Skeletal muscle cell (primary cell): ENCODE measurements at regions not wholly inside any gene's neighbourhood (a gene's known extent, or its start where the extent isn't known, plus 50 kb on each side); places are given as distances from the start of the nearest gene placed in this dataset.

Experiments used
- DNase-seq: peaks from one replicate; pipeline ENCODE4 v3.0.0-alpha.2; 2010; ENCODE audit warnings: low read depth
- H3K4me3 ChIP-seq: 2 replicates; pipeline ENCODE4 v1.5.1; 2011; ENCODE audit warnings: low read depth, mild to moderate bottlenecking, control low read depth, low read length, moderate library complexity

- DNase-seq = no peak
- H3K4me3 ChIP-seq = no peak overlapping the region
These were observed 51.3 kb upstream of the PFKP start for GRCh38 chr10:3016016-3016415.

- no peak overlapping the region for H3K4me3 ChIP-seq
- no peak for DNase-seq
These were observed 52.4 kb upstream of the PFKP start for GRCh38 chr10:3014968-3015367.

DNA sequence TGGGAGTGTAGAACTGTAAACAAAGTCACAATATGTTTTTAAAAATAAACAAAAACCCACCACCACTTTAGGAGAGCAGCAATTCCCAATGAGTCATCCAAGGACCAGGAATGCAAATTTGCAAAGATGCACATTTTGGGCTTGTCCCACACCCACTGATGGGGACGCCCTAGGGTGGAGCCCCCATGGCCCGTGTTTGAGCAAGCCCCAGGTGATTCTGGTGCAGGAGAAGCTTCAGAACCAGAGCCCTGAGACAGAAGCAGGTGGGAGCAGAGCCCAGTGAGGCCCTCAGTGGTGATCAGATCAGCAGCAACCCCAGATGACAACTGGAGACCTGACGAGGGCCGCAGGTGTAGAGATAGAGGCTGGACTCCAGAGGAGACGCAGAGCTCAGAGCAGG, 55.1 kb upstream of the PFKP start:
- no peak for DNase-seq
- no peak overlapping the region for H3K4me3 ChIP-seq

GRCh38 chr10:3010816-3011460, 56.4 kb upstream of the PFKP start:
- no peak overlapping the region for H3K4me3 ChIP-seq
- DNase-seq = no peak

GRCh38 chr10:3010334-3010733, 57.0 kb upstream of the PFKP start:
- DNase-seq = no peak

DNA sequence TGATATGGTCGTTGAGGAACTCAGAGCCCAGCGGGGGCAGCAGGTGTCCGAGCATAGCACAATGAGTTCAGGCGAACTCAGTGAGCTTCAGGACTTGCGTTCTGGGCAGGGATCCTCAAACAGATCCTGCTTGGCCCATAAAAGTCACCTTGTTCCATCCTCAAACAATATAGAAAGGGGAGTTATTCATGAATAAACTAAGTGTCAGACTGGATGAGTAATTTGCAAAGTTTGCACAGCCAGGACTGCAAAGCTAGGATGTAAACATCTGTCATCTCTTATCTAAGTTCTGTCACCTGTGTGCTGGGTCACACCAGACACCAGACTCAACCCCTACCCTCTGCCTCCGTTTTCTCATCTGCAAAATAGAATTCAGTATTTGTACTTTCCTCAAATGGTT, 58.0 kb upstream of the PFKP start:
- DNase-seq = no peak
- no peak overlapping the region for H3K4me3 ChIP-seq

More at GRCh38 chr10:3010334-3010733, 57.0 kb upstream of the PFKP start:
- H3K4me3 ChIP-seq = no peak overlapping the region

GRCh38 chr10:3008518-3009195, 58.7 kb upstream of the PFKP start:
- no peak for DNase-seq
- no peak overlapping the region for H3K4me3 ChIP-seq

- H3K4me3 ChIP-seq = no peak overlapping the region
- DNase-seq = no peak
These were observed 60.7 kb upstream of the PFKP start for GRCh38 chr10:3006607-3007006.

- DNase-seq = no peak
- H3K4me3 ChIP-seq = no peak overlapping the region
These were observed 61.3 kb upstream of the PFKP start for GRCh38 chr10:3006093-3006492.

- H3K4me3 ChIP-seq = no peak overlapping the region
- no peak for DNase-seq
These were observed 65.0 kb upstream of the PFKP start for GRCh38 chr10:3002304-3002703.

DNA sequence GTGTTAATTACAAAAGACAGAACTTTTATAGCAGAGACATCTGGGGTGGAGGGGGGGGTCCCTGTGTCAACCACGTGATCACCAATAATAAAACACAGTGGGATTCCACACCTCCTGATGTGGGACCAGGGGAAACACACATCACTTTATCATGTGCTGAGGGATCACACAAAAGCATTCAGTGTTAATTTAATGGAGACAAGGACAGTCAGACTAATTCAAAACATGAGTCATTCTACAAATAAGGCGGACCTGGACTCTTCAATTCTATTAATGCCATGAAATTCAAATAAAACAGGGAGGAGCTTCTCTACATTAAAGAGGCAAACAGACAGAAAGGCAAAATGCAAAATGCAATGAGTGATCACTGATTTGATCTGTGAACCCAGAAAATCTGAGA, 67.3 kb upstream of the PFKP start:
- DNase-seq = no peak
- H3K4me3 ChIP-seq = no peak overlapping the region

DNA sequence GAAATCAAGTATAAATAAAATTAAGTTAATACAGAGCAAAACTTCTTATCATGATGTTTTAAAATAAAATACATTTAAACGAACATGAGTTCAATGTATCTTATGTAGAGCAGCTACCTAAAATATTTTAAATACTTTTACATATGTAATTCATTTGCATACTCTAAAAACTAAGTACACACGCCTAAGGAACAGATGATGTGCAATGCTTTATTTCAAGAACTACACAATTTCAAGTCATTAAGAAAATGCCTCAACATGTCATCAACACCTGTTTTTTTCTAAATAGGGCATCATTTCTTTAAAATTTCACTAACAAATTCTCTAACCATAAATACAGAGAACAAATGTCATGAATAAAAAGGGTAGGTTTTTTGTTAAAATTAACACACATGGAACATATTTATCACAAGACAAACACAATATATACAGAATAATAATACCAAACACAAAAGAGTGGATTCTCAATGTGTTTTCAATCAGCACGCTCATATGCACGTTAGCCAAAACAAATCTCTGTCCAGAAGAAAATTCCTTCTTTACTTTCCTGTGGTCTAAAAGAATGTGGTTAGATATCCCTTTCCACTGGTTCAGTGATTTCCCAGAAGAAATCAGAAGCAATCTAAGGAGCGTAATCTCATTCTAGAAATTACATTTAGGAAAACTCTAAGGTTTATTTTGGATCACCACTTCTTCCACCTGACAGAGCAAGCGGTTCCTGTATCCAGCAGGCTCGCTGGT, 73.0 kb upstream of the PFKP start:
- no peak overlapping the region for H3K4me3 ChIP-seq
- no peak for DNase-seq

- DNase-seq = no peak
- no peak overlapping the region for H3K4me3 ChIP-seq
These were observed 73.7 kb upstream of the PFKP start for GRCh38 chr10:2993636-2994035.

GRCh38 chr10:2992401-2993198, 74.7 kb upstream of the PFKP start:
- no peak for DNase-seq
- no peak overlapping the region for H3K4me3 ChIP-seq

DNA sequence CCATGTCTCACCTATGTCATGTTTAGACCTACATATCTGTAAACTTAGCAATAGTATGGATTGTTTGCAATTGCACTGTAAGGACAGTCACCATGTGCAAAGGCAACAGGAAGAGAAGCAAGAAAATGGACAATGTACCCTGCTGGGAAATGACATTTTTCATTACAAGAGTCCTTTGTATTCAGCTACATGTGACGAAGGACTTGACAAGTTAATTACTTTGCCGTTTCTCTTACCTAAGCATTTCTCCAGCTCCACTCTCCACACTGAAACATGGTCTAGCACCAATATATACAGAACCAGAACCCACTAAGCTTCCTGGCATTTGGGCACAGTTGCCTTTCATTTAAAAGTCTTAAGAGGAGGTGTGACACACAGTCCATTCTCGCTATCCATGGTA, 76.6 kb upstream of the PFKP start:
- H3K4me3 ChIP-seq = no peak overlapping the region
- DNase-seq = no peak

GRCh38 chr10:2989292-2989947, 77.9 kb upstream of the PFKP start:
- DNase-seq = no peak
- no peak overlapping the region for H3K4me3 ChIP-seq

DNA sequence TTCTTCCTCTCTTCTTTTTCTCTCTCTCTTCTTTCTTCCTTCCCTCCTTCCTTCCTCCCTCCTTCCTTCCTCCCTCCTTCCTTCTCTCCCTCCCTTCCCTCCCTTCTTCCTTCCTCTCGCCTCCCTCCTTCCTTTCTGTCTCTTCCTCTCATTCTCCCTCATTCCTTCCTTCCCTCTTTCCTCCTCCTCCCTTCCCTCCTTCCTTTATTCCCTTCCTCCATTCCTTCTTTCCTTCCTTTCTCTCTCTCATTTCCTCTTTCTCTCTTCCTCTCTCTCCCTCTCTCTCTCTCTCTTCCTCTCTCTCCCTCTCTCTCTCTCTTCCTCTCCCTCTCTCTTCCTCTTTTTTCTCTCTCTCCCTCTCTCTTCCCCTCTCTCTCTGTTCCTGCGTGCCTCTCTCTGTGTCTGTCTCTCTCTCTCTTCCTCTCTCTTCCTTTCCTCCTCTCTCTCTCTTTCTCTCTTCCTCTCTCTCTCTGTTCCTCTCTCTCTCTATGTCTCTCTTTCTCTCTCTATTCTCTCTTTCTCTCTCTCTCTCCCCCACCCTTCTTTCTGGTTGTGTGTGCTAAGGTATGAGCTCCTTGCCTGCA, 80.1 kb upstream of the PFKP start:
- no peak overlapping the region for H3K4me3 ChIP-seq
- no peak for DNase-seq

DNA sequence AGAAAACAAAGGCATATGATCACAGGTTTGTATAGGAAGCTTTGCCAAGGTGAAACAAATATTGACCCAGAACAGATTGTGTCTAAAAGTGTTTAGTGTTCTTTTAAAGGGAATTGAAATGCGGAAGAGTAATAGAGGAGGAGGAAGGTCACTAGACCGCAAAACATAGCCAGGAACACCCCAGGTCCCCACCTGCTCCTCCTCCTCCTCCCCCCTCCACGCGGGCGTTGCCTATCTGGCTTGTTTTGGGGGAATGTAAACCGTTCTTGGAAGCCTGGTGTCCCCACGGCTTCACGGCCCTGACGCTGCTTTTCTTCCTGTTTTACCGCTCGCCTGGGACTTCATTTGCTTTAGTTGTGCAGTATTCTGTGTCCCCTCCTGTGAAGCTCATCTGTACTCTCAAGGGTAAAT, 81.0 kb upstream of the PFKP start:
- H3K4me3 ChIP-seq = no peak overlapping the region
- DNase-seq = no peak

GRCh38 chr10:2985729-2986232, 81.6 kb upstream of the PFKP start:
- no peak overlapping the region for H3K4me3 ChIP-seq
- no peak for DNase-seq
